Prostate gland (tissue), 2 donors: ENCODE measurements at regions not wholly inside any gene's neighbourhood (a gene's known extent, or its start where the extent isn't known, plus 50 kb on each side); places are given as distances from the start of the nearest gene placed in this dataset.

Experiments used
- POLR2A ChIP-seq: fragments of 450-650 bp; IDR thresholded peaks from one replicate; pipeline ENCODE4 v1.6.1; 2016; ENCODE audit warnings: antibody characterized with exemption, mild to moderate bottlenecking
- POLR2AphosphoS5 ChIP-seq: sonication (generic); formaldehyde crosslinking; IDR thresholded peaks from one replicate; pipeline ENCODE4 v1.6.1; 2017; ENCODE audit warnings: antibody characterized with exemption
- TF ChIP-seq, protein P1 (sequence below), 4 experiments: fragments of 200-600 bp in 2 of 4; fragments of 450-650 bp in 2 of 4; sonication (generic) in 2 of 4; IDR thresholded peaks; 1 replicate in 3 of 4; 2 replicates in 1 of 4; pipeline ENCODE4 v1.5.1; 2016 to 2019; ENCODE audit warnings: antibody characterized with exemption in 4 of 4, mild to moderate bottlenecking in 2 of 4, moderate library complexity in 2 of 4

DNA sequence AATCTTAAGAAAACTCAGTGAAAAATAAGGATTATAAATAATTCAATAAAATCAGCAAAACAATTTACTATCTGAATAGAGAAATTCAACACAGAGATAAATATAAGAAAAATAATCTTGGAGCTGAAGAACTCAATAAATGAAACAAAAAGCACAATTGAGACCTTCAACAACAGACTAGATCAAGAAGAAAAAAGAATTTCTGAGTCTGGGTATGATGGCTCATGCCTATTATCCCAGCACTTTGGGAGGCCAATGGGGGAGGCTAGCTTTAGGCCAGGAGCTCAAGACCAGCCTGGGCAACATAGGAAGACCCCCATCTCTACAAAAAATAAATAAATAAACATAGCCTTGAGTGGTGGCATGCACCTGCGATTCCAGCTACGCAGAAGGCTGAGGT, 1295.7 kb upstream of the NRXN1 start:
- TF ChIP-seq, protein P1, sequence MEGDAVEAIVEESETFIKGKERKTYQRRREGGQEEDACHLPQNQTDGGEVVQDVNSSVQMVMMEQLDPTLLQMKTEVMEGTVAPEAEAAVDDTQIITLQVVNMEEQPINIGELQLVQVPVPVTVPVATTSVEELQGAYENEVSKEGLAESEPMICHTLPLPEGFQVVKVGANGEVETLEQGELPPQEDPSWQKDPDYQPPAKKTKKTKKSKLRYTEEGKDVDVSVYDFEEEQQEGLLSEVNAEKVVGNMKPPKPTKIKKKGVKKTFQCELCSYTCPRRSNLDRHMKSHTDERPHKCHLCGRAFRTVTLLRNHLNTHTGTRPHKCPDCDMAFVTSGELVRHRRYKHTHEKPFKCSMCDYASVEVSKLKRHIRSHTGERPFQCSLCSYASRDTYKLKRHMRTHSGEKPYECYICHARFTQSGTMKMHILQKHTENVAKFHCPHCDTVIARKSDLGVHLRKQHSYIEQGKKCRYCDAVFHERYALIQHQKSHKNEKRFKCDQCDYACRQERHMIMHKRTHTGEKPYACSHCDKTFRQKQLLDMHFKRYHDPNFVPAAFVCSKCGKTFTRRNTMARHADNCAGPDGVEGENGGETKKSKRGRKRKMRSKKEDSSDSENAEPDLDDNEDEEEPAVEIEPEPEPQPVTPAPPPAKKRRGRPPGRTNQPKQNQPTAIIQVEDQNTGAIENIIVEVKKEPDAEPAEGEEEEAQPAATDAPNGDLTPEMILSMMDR (IDR thresholded peaks at IDR 0.05) = no peak
- TF ChIP-seq POLR2A (no peak), POLR2AphosphoS5 (no peak)
